NT2/D1 (cell line): ENCODE measurements at regions not wholly inside any gene's neighbourhood (a gene's known extent, or its start where the extent isn't known, plus 50 kb on each side); places are given as distances from the start of the nearest gene placed in this dataset.
"Not testable (repeated sequence)": the region's sequence is repeated elsewhere in the genome, so short reads cannot be mapped to it uniquely, and the experiment has no call there.

ENCODE experiments used
- DNase-seq: peaks from one replicate; pipeline ENCODE4 v3.0.0-alpha.2; 2011; ENCODE audit warnings: low read depth, low spot score
- H3K27me3 ChIP-seq: 2 replicates; pipeline ENCODE4 v1.6.0; 2011; ENCODE audit warnings: mild to moderate bottlenecking; ENCODE audit not compliant: insufficient read length, insufficient read depth
- H3K36me3 ChIP-seq: 2 replicates; pipeline ENCODE4 v1.6.1; 2011; ENCODE audit warnings: mild to moderate bottlenecking, low read length, mixed read lengths; ENCODE audit not compliant: insufficient read depth, insufficient read length
- H3K4me1 ChIP-seq: 2 replicates; pipeline ENCODE4 v1.5.1; 2011; ENCODE audit not compliant: insufficient read depth, insufficient read length
- H3K4me3 ChIP-seq: 2 replicates; pipeline ENCODE4 v1.5.1; 2011; ENCODE audit warnings: low read depth; ENCODE audit not compliant: insufficient read length
- H3K9ac ChIP-seq: 2 replicates; pipeline ENCODE4 v1.6.0; 2011; ENCODE audit warnings: low read depth; ENCODE audit not compliant: insufficient read length
- H3K9me3 ChIP-seq: 2 replicates; pipeline ENCODE4 v1.5.1; 2011; ENCODE audit warnings: mild to moderate bottlenecking, low read length; ENCODE audit not compliant: insufficient read depth
- SUZ12 ChIP-seq: IDR thresholded peaks from 2 replicates; pipeline ENCODE4 v1.6.1; 2011; ENCODE audit not compliant: insufficient read length, insufficient read depth; ENCODE audit errors: extremely low read depth
- YY1 ChIP-seq: IDR thresholded peaks from 2 replicates; pipeline ENCODE4 v1.6.1; 2011; ENCODE audit not compliant: insufficient read length, insufficient read depth
- ZNF274 ChIP-seq: IDR thresholded peaks from 2 replicates; pipeline ENCODE4 v1.6.1; 2011; ENCODE audit warnings: mild to moderate bottlenecking, low read depth, low read length

GRCh38 chr7:152502813-152503790 is 67.3 kb upstream of the KMT2C start:
- TF ChIP-seq ZNF274, result no peak
- no peak for TF ChIP-seq YY1
- no peak for TF ChIP-seq SUZ12
- no peaks in the 10 kb centered on the region for H3K9me3 ChIP-seq

GRCh38 chr7:152501506-152501905 is 65.7 kb upstream of the KMT2C start:
- DNase-seq, result no peak
- Histone ChIP-seq H3K27me3 (no peaks in the 10 kb centered on the region), H3K9ac (no peak overlapping the region), H3K9me3 (no peaks in the 10 kb centered on the region), H3K36me3 (no peaks in the 10 kb centered on the region), H3K4me3 (no peak overlapping the region), H3K4me1 (no peaks in the 10 kb centered on the region)
- no peak for TF ChIP-seq SUZ12
- TF ChIP-seq YY1, result no peak
- TF ChIP-seq ZNF274, result no peak

More at GRCh38 chr7:152502813-152503790, 67.3 kb upstream of the KMT2C start:
- H3K9ac ChIP-seq, result no peak overlapping the region
- H3K4me1 ChIP-seq, result no peaks in the 10 kb centered on the region
- no peak for DNase-seq
- H3K36me3 ChIP-seq, result no peaks in the 10 kb centered on the region
- no peak overlapping the region for H3K4me3 ChIP-seq
- H3K27me3 ChIP-seq, result no peaks in the 10 kb centered on the region

- H3K4me3 ChIP-seq, H3K9ac ChIP-seq, H3K9me3 ChIP-seq, H3K36me3 ChIP-seq, H3K4me1 ChIP-seq, DNase-seq, H3K27me3 ChIP-seq: not testable (repeated sequence)
Measured at GRCh38 chr7:152499969-152500368, 64.2 kb upstream of the KMT2C start.

GRCh38 chr7:152495867-152496266 is 60.1 kb upstream of the KMT2C start:
- TF ChIP-seq SUZ12 (no peak), YY1 (no peak), ZNF274 (no peak)
- Histone ChIP-seq H3K4me3 (no peak overlapping the region), H3K27me3 (no peaks in the 10 kb centered on the region), H3K4me1 (no peaks in the 10 kb centered on the region), H3K9me3 (no peaks in the 10 kb centered on the region), H3K9ac (no peak overlapping the region), H3K36me3 (no peaks in the 10 kb centered on the region)
- no peak for DNase-seq

GRCh38 chr7:152492952-152493351 is 57.1 kb upstream of the KMT2C start:
- Histone ChIP-seq H3K9ac (no peak overlapping the region), H3K4me1 (no peaks in the 10 kb centered on the region), H3K9me3 (no peaks in the 10 kb centered on the region), H3K27me3 (no peaks in the 10 kb centered on the region), H3K36me3 (no peaks in the 10 kb centered on the region), H3K4me3 (no peak overlapping the region)
- no peak for DNase-seq
- no peak for TF ChIP-seq SUZ12
- no peak for TF ChIP-seq YY1
- no peak for TF ChIP-seq ZNF274

- H3K4me1 ChIP-seq, result no peaks in the 10 kb centered on the region
- no peaks in the 10 kb centered on the region for H3K9me3 ChIP-seq
- TF ChIP-seq SUZ12 (no peak), YY1 (no peak), ZNF274 (no peak)
- DNase-seq, result no peak
- no peaks in the 10 kb centered on the region for H3K36me3 ChIP-seq
- no peaks in the 10 kb centered on the region for H3K27me3 ChIP-seq
- H3K9ac ChIP-seq, result no peak overlapping the region
- no peak overlapping the region for H3K4me3 ChIP-seq
Measured at GRCh38 chr7:152489044-152489443, 53.2 kb upstream of the KMT2C start.

- Histone ChIP-seq H3K4me1 (no peaks in the 10 kb centered on the region), H3K9ac (no peak overlapping the region), H3K4me3 (no peak overlapping the region), H3K9me3 (no peaks in the 10 kb centered on the region), H3K27me3 (no peaks in the 10 kb centered on the region), H3K36me3 (no peaks in the 10 kb centered on the region)
- TF ChIP-seq SUZ12, result no peak
- no peak for TF ChIP-seq YY1
- TF ChIP-seq ZNF274, result no peak
- DNase-seq, result no peak
Measured at GRCh38 chr7:152486968-152487367, 51.2 kb upstream of the KMT2C start.
